ENCODE measurements at regions not wholly inside any gene's neighbourhood (a gene's known extent, or its start where the extent isn't known, plus 50 kb on each side); places are given as distances from the start of the nearest gene placed in this dataset.

DNA sequence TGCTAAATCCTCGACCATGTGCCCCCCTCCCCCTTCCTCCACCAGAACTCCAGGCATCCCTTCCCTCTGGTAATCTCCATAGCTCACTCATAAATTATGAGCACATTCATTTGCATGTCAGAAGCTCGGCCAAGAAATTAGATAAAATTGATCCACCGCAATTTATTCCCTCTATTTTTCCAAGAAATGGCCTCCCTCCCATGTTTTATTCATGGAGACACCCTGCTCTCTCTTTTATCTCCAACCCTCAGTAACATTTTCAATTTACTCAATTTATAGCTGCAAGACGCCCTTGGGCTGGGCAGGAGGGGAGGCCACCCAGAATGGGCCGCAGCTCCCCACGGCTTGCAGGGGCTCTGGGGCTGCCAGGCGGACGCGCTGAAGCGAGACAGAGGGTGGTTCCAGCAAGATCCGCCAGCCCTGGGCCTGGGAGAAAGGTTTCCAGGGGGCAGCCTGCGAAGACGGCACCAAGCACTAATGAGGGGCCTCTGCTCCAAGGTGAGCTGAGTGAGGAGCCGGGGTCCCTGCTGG lies 54.7 kb upstream of the ZNF423 start:
- DNase-seq (ENCODE audit: low spot score), result no peak
- in situ Hi-C loops (cut with HindIII; ENCODE audit: low sequenced_read_pairs), result no loop called here

- DNase-seq (ENCODE audit: low spot score), result no peak
- in situ Hi-C loops (cut with HindIII; ENCODE audit: low sequenced_read_pairs), result no loop called here
Observed at GRCh38 chr16:49911430-49911829, 55.5 kb upstream of the ZNF423 start.

GRCh38 chr16:49912721-49913120 lies 56.8 kb upstream of the ZNF423 start:
- in situ Hi-C loops (cut with HindIII; ENCODE audit: low sequenced_read_pairs), result no loop called here
- no peak for DNase-seq (ENCODE audit: low spot score)

DNA sequence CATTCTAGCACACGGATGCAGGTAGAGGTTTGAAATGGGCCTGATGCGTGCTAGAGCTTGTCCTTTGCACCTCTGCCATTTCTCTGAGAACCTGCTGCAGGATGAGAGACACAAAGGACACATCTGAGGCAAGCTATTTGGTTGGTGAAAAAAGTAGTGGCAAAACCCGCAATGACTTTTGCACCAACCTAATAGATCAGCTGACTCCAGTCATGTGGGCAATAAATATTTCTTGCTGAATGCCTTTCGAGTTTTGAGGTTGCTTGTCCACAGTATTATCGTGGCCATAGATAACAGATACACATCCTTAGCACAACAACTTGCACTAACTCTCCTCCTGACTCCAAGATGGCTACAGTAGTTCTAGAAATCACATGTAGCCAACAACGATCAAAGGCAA lies 57.8 kb upstream of the ZNF423 start:
- in situ Hi-C loops (cut with HindIII; ENCODE audit: low sequenced_read_pairs), result no loop called here

GRCh38 chr16:49914657-49915056 lies 58.7 kb upstream of the ZNF423 start:
- DNase-seq (ENCODE audit: low spot score), result no peak
- in situ Hi-C loops (cut with HindIII; ENCODE audit: low sequenced_read_pairs), result no loop called here

More for the DNA sequence above, 57.8 kb upstream of the ZNF423 start:
- no peak for DNase-seq (ENCODE audit: low spot score)

DNA sequence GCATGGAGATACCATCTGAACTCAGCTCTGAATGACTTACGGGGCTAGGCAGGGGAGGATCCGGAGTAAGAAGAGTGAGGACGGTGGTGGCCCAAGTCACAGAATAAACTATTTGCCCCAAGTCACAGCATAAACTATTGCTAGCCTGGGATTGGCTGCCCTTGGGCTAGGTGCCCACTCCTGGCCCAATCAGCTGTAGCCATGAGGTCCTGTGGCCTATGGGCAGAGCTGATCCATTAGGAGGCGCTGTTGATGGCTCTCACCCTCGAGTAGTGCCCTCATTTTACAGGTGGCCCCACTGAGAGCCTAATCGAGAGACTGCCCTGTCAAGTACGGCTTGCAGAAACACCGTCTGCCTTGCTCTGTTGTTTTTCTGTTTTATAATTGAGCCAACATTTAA lies 62.3 kb upstream of the ZNF423 start:
- in situ Hi-C loops (cut with HindIII; ENCODE audit: low sequenced_read_pairs), result no loop called here
- no peak for DNase-seq (ENCODE audit: low spot score)

DNA sequence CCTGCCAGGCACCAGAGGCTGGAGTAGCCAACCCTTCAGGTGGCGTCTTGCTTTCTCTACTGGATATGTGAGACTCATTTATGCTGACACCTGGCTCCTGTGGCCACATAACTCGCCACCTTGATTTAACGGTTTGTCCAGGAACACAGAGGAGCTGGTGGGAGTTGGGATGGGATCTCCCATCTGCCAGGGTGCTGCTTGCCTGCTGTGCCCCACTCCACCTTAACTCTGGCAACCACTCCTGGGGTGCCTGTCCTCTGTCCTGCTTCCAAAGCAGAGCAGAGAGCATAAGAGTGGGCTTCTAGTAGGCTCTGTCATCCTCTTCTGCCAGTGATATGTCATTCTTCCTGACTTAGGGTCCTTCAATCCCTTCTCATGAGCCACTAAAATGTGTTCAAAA lies 63.4 kb upstream of the ZNF423 start:
- in situ Hi-C loops (cut with HindIII; ENCODE audit: low sequenced_read_pairs), result no loop called here
- DNase-seq (ENCODE audit: low spot score), result no peak

- in situ Hi-C loops (cut with HindIII; ENCODE audit: low sequenced_read_pairs), result no loop called here
- DNase-seq (ENCODE audit: low spot score), result no peak
Observed at GRCh38 chr16:49920397-49920796, 64.5 kb upstream of the ZNF423 start.

DNA sequence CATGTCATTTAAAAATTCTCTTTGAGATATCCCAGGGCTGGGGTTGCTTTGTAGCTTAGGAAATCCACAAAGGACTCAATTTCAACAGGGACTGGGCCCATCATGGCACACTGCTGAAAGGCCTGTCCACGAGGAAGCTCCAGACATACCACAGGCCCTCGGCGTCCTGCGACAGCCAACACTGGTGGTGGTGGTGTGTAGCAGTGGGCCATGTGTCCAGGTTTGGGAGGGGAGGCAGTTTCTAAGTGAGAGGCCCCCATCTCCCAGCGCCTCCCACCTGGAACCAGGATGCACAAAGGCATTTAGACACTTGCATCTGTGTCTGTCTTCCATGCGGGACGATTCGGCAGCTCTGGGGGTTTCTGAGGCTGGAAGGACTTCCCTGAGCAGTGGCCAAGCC lies 65.2 kb upstream of the ZNF423 start:
- DNase-seq (ENCODE audit: low spot score), result no peak
- in situ Hi-C loops (cut with HindIII; ENCODE audit: low sequenced_read_pairs), result no loop called here

DNA sequence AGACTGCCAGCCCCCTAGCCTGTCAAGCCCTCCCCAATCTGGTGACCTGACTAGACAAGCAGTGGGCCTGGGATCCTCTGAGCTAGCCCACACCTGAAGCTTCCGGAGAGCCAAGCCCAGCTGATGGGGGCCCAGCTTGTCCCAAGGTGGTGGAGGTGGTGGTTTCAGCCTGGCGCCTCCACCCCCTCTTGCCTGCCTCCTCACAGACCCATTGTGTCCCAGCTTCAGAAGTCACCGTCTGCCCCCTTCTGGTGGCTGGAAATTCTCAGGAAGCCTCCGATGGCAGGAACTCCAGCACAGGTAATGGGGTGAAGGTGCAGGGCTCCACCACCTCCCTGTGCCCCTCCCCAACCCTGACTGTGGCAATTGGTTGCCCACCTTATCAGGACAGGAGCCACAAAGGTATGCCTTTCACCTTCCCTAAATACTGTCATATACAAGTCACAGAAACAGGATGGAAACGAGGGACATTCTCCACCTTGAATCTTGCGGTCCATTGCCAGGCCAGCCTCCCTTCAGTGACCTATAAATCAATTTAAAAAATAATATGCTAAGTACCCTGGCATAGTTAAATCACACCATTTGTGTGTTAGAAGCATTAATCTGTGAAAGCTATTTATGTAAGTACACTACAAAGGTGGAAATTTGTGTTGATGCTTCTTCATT lies 66.0 kb upstream of the ZNF423 start:
- in situ Hi-C loops (cut with HindIII; ENCODE audit: low sequenced_read_pairs), result no loop called here
- peak; percentile 69 for DNase-seq (ENCODE audit: low spot score)

GRCh38 chr16:49923411-49923810 lies 67.5 kb upstream of the ZNF423 start:
- in situ Hi-C loops (cut with HindIII; ENCODE audit: low sequenced_read_pairs), result no loop called here
- DNase-seq (ENCODE audit: low spot score), result no peak

DNA sequence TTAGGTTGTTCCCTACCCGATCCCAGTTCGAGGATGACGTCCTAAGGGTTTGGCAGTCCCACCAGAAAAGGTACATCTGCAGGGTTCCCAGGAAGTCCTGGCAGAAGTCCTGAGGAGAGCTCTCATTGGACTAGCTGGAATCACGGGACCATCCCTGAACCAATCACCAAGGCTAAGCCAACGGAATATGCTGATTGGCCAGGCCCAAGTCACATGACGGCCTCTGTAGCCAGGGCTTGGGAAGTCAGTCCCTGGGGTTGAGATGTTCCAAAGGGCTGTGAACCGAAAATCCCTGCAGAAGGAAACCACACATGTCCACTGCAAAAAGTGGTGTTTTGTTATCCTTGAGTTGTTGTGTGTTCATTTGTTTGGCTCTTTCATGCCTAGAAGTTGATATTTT lies 68.2 kb upstream of the ZNF423 start:
- in situ Hi-C loops (cut with HindIII; ENCODE audit: low sequenced_read_pairs), result no loop called here
- DNase-seq (ENCODE audit: low spot score), result no peak

DNA sequence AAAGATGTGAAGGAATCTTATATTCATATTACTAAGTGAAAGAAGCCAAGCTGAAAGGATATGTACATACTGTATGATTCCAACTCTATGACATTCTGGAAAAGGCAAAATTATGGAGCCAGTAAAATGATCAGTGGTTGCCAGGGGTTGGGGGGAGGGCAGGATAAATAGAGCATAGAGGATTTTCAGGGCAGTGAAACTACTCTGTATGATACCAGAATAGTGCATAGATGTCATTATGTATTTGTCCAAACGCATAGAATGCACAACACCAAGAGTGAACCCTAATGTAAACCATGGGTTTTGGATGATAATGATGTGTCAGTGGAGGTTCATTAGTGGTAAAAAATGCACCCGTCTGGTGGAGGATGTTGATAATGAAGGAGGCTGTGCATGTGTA lies 71.0 kb upstream of the ZNF423 start:
- DNase-seq (ENCODE audit: low spot score), result no peak
- in situ Hi-C loops (cut with HindIII; ENCODE audit: low sequenced_read_pairs), result no loop called here

DNA sequence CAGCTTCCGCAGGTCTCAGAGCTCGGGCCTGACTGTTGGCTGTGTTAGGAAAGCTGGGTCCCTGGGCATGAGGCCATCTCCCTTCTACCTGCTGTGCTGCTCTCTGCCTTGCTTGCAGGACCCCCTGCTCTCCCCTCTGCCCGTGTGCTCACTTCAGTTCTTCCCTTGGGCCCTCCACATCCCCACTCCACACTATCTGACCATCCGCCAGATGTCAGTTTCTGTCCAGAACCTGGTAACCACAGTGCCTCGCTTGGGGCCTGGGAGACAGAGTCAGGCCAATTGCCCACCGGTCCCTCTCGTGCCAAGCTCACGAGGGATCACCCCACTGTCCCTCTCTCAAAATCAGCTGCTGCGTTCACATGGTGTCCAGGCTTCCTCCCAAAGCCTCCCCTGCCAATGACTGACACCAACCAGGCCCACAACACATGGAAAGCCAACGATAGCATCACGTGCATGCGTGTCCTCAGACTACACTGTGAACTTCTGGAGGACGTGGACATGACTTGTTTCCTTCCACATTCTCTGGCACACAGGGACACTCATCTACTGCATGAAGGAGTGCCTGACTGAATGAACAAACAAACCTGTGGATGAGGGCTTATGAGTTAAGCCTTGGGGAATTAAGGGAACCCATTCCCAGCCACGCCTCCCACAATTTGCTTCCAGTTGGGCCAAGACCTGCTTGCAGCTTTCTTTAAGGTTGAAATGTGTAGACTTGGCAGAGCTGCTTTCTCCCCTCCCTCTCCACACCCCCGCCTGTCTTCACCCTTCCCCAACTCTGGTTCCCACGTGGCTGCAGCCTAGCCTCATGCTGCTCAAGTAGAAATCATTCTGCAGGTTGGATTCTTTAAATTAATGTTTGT lies 72.5 kb upstream of the ZNF423 start:
- in situ Hi-C loops (cut with HindIII; ENCODE audit: low sequenced_read_pairs), result no loop called here
- DNase-seq (ENCODE audit: low spot score), result no peak

DNA sequence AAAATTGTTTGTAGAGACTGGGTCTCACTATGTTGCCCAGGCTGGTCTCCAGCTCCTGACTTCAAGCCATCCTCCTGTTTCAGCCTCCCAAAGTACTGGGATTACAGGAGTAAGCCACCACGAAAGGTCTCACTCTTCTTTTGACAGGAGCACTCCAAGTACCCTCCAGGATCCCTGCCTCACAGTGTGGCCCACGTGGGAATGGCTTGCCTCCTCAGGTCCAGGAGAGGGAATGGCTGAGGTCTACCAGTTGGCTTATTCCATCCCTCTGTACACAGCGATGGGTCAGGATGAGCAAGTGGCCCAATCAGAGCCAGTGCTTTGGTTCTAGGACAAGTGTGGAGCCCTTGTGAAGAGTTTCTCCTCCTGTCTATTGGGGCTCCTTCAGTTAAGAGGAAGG lies 73.7 kb upstream of the ZNF423 start:
- DNase-seq (ENCODE audit: low spot score), result no peak

DNA sequence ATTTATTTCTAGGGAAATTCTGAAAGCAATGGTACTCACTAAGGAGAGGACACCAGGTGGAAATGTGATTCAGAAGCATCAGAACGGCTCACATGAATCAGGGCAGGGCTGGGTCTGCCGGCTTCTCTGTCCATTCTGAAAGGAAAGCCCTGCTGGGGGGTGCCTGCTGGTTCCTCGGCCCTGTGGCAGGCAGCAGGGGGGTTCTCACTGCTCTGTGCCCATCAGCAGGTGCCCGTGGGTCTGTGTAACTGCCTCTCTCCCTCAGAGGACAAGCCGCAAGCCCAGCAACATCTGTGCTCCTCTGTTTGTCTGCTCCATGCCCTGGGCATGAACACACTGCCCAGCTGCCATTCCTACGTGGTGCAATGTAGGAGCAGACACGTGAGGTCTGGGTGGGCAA lies 74.9 kb upstream of the ZNF423 start:
- DNase-seq (ENCODE audit: low spot score), result no peak
- in situ Hi-C loops (cut with HindIII; ENCODE audit: low sequenced_read_pairs), result no loop called here

More for the DNA sequence above, 73.7 kb upstream of the ZNF423 start:
- in situ Hi-C loops (cut with HindIII; ENCODE audit: low sequenced_read_pairs), result no loop called here

DNA sequence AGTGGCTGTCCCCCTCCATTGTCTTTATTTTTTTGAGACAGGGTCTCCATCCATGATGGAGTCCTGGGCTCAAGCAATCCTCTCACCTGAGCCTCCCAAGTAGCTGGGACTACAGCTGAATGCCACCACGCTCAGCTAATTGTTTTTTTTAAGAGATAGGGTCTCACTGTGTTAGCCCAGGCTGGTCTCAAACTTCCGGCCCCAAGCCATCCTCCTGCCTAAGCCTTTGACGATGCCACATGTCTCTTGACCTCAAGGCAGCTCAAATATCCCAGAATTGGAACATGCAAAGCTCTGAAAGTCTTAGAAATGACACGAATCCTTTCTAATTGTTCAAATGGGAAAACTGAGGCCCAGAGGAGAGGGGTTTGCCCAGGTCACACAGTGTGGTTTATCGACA lies 75.4 kb upstream of the ZNF423 start:
- in situ Hi-C loops (cut with HindIII; ENCODE audit: low sequenced_read_pairs), result no loop called here

GRCh38 chr16:49931916-49932315 lies 76.0 kb upstream of the ZNF423 start:
- DNase-seq (ENCODE audit: low spot score), result no peak

More for the DNA sequence above, 75.4 kb upstream of the ZNF423 start:
- DNase-seq (ENCODE audit: low spot score), result no peak

DNA sequence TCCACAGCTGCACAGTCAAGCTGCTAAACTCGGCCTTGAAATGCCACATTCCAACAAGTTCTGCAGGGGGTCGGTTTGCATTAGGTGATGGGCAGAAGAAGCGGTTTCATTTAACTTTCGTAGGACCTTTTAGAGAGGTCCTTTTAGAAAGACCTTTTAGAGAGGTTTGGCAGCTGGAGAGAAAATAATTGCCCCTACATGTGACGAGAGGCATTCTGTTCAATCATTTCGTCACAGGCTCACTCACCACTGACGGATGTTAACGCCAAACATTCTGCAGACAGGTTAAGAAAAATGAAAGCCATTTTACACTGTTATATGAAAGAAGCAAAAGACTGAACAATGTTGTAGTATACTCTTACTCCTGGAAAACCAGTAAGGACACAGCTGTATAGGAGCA lies 76.5 kb upstream of the ZNF423 start:
- in situ Hi-C loops (cut with HindIII; ENCODE audit: low sequenced_read_pairs), result no loop called here
- no peak for DNase-seq (ENCODE audit: low spot score)

More at GRCh38 chr16:49931916-49932315, 76.0 kb upstream of the ZNF423 start:
- in situ Hi-C loops (cut with HindIII; ENCODE audit: low sequenced_read_pairs), result no loop called here

DNA sequence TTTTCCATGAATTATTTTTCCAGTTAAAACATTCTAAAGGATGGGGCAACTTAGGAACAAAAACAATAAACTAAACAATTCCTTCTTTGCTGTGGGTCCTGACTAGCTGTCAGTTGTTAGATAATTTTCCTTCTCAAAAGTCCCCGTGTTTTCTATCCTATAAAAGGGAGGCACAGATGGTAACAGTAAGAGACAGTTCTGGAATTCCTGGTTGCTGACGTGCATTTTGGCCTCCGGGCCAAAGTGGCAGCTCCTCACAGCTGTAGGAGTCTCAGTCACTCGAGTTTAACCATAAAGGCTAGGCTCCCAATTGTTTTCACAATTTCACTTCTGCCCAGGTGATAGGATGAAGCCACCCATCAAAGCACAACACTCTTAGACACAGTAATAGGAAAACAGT lies 77.0 kb upstream of the ZNF423 start:
- peak; percentile 7 for DNase-seq (ENCODE audit: low spot score)
- in situ Hi-C loops (cut with HindIII; ENCODE audit: low sequenced_read_pairs), result no loop called here

Measured in G401 (cell line).